ENCODE measurements at regions not wholly inside any gene's neighbourhood (a gene's known extent, or its start where the extent isn't known, plus 50 kb on each side); places are given as distances from the start of the nearest gene placed in this dataset.
"Not testable (repeated sequence)": the region's sequence is repeated elsewhere in the genome, so short reads cannot be mapped to it uniquely, and the experiment has no call there.

DNA sequence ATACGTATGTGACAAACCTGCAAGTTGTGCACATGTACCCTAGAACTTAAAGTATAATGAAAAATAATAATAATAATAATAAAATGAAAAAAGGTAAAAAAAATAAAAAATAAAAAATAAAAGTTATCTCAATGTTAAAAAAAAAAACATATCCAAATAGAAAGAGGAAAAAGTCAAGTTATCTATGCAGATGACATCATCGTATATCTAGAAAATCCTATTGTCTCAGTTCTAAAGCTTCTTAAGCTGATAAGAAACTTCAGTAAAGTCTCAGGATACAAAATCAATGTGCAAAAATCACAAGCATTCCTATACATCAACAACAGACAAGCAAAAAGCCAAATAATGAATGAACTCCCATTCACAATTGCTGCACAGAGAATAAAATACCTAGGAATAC, 466.6 kb upstream of the PHF14 start:
- DNase-seq: no peak

DNA sequence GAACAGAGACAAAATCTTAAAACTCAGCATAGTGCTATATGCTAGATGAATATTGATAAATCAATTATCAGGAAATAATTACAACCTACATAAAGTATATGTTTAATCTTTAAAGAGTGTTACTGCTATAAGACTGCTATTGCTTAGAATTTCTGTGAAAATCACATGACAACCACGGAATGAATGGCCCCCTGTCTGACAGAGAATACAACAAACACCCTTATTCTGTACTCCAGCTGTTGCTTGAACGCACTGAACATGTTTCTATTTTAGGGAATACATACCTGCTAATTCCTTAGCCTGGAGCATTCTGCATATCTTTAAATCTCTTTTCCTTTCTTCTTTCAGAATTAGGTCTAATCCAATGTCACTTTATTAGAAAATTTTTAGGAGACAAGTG, 452.4 kb upstream of the PHF14 start:
- DNase-seq: no peak

DNA sequence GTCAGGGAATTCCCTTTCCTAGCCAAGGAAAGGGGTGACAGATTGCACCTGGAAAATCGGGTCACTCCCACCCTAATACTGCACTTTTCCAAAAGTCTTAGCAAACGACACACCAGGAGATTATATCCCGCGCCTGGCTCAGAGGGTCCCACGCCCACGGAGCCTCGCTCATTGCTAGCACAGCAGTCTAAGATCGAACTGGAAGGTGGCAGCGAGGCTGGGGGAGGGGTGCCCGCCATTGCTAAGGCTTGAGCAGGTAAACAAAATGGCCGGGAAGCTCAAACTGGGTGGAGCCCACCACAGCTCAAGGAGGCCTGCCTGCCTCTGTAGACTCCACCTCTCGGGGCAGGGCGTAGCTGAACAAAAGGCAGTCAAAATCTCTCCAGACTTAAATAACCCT, 440.2 kb upstream of the PHF14 start:
- not testable (repeated sequence) for DNase-seq

DNA sequence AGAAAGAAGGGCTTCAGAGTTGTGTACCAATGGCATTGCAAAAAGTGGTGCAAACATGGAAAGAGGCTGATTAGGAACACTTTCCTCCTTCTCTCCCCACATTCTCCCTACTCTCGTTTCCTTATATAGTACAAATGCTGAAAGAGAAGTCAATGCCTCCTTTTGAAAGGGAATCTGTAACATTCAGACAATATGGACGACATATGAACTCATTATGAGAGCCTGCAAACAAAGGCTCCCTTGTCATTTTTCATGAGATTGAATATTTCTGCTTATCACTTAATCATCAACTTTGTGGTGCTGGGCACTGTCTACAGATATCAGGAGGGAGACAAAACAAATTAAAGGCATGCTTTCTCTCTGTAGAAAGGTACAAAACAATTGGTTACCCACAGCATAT, 437.1 kb upstream of the PHF14 start:
- no peak for DNase-seq

DNA sequence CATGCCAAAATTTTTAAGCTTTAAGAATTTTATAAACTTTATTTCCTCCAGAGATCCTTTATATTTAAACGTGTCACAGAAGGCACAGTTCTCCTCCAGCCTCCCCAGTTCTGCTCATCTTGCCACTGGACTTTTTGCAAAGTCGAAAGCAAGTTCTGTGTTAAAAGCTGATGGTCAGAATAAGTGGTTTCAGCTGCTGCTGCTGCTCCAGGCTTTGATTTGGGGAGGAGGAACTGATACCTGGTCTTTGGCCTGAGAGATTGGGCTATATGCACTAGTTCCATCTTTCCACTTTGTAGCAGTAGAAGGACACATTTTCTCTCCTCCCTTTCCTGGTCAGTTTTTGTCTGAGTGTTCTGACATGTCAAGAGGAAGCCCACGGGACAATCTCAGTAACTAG, 435.9 kb upstream of the PHF14 start:
- DNase-seq: no peak

DNA sequence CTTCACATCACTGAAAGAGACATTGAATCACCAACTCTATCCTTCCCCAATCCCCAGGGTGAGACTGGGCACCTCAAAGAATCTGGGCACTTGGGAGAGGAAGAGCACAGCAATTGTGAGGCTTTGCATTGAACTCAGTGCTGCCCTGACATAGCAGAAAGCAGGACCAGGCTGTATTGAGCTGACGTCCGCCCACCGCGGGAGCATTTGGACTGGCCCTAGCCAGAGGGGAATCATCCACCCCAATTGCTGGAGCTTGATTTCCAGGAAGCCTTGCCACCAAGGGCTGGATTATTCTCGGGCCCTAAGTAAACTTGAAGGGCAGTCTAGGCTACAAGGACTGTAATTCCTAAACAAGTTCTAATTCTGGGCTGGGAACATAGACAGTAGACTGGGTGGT, 416.3 kb upstream of the PHF14 start:
- DNase-seq: no peak

DNA sequence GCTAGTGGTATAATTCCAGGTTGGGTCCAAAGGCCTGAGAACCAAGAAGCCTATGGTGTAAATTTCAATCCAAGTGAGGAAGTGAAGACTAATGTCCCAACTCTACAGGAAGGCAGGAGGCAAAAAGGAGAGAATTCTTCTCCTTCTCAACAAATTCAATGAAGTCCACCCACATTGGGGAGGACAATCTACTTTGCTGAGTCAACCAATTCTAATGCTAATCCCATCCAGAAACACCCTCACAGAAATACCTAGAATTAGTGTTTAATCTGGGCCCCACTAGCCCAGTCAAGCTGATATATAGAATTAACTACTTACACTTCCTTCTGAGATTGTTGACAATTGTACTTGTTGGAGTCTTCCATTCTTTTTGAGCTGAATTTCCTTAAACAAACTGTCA, 413.2 kb upstream of the PHF14 start:
- no peak for DNase-seq

DNA sequence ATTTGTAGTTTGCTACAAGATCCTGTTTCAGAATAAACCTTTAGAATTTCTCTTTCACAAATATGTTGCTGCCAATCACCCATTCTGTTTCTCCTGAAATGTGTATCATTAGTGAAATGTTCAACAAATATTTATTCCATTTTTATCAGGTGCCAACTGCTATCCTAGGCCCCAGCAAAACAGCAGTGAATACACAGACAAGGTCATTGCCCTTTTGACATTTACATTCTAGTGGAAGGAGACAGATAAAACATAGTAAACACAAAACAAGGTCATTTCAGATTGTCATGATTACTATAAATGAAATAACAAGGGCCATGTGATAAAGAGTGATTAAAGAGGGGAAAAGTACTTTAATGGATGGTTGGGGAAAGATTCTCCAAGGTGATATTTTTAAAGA, 404.8 kb upstream of the PHF14 start:
- DNase-seq: no peak

DNA sequence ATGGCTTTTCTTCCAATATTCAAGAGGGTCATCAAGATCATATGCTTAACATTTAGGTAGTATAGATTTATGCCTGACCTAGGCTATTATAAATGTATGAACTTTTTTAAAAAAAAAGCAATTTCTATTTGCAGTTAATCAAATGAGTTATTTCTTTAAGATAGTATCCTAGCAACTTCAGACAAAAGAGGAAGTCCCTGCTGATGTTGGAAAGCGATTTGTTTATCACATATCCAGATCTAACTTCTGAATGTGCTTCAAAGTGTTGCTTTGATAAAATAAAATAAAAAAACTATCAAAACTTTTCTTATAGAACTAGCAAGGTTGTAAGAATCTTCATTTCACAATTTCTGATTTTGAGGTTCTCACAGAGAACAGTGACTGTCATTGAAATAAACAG, 401.9 kb upstream of the PHF14 start:
- peak; percentile 5 for DNase-seq

DNA sequence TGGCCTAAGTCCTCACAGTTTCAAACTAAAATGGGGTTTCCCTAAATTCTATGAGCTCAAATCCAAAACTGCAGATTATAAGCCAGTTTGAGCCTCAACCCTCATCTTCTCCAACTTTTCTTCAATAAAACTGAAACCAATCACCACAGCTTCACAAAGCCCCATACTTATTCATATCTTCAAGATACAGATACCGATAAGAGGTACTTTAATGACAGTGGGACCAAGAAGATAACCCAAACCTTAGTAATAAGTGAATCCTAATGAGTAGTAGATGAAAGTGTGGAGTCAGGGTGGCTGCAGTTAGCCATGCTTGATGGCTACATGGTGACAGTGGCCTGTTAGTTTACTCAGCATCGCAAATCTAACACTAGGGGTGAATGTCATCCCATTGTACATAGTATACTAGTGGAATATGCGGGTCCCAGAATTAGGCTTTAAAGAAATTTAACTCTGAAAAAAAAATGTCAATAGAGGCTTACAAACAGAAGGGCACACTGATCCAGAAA, 395.8 kb upstream of the PHF14 start:
- peak; percentile 14 for DNase-seq

DNA sequence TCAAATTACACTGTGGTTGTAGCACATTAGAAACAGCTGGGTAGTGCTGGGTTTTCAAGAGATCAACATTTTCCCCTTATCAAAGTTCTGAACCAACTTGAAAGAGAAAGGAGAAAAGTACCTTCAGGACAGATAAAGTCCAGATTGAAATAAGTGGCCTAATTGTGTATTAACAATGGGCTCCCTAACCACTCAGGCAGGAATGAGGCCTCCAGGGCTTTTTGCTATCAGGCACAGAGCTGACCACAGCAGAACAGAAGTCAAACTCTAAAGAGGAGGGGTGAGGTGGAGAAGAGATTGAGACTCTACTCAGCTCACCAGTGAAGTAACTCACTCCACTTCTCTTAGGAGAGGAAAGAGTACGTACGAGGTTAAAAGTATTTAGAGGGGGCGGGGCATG, 394.1 kb upstream of the PHF14 start:
- DNase-seq: no peak

DNA sequence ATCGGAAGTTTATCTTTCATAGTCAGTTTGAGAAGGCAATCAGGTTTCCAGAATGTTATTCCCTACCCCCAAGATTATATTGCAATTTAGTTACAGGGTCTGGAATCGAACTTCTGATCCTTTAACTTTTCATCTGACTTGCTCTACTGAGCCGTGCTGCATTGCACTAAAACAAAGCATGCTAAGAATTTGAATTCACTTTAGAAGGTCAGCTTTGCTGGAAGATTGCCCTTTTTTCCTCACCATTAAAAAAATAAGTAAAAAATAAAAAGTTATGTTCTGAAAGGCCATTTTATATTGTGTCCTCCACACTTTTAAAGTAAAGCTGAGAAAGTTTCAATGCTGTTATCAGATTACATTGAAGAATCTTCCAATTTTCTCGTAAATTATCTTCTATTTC, 388.8 kb upstream of the PHF14 start:
- no peak for DNase-seq

DNA sequence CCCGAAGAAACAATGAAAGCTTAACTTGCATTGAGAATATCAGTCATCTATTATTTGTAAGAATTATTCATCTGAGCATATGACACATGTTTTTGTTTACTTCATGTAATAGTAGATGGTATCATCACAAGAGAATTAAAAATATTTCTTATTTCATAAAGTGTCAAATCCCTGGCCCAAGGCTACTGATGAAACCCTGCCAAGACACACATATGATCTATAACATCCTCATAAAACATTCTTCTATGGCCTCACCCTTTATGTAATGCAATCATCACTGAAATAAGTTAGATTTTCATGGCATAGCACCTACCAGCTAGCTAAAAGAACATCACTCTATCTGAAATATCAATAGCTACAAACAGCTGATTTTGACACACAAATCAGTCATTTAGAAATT, 385.6 kb upstream of the PHF14 start:
- DNase-seq: no peak

DNA sequence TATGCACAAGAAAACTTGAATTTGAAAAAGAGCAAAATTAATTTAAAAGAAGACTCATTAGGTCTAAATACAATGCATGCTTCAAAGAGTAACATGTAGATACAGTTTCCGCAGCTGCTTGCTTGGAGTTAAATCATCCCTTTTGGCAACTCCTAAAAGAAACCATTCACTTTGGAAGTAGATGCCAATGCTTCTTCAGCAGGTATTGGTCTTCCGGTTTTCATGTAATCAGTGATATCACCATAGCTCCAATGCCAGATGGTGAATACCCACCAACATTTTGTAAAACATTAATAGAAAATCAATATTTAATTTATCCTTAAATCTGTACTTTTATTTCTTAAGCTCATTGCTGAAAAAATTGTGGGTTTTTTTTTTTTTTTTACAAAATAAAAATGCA, 381.1 kb upstream of the PHF14 start:
- no peak for DNase-seq

DNA sequence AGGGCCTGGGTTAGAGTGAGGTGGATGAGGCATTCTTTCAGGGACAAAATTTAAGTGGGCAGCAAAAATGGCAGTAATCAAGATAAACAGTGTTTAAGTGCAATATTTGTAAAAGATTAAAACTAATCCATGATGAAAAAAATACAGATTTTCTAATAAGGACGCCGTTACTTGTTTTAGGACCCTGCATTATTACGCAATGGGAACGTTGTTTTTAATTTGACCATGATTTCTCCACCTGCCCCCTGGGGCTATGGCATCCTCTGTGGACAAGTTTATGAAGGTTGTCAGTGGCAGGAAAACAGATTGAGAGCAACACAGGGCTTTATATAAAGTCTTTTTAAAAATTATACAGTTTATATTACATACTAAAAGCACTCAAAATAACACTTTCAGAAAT, 380.6 kb upstream of the PHF14 start:
- no peak for DNase-seq

DNA sequence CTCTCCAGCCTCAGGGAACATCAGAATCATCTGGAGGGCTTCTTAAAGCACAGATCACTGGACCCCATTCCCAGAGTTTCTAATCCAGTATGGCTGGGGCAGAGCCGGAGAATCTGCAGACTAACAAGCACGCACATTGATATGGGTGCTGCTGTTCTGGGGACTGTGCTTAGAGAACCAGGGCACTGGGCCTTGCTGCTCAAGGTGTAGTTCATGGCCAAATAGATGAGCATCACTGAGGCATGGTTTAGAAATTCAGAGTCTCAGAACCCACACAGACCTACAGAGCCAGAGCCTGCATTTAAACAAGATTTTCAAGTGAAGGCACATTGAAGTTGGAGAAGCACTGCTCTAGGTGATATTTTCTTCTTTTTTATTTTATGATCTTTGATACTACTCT, 376.8 kb upstream of the PHF14 start:
- DNase-seq: no peak

DNA sequence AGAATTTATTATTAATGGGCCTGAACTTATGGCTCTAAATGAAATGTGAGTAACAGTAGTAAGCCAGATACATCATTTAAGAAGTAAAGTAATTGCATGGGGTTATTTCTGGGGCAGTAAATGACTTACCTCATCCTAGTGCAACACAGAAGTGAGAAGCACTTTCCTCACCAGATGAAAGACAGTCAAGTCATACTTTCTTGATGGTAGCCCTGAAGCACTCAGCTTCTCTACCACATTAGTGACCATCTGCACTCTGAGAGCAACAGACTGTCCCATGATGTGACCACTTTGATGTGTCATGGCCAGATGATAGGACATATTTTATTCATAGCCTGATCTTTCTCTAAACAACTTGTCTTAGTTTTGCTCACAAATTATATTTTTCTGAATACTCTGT, 369.5 kb upstream of the PHF14 start:
- no peak for DNase-seq

DNA sequence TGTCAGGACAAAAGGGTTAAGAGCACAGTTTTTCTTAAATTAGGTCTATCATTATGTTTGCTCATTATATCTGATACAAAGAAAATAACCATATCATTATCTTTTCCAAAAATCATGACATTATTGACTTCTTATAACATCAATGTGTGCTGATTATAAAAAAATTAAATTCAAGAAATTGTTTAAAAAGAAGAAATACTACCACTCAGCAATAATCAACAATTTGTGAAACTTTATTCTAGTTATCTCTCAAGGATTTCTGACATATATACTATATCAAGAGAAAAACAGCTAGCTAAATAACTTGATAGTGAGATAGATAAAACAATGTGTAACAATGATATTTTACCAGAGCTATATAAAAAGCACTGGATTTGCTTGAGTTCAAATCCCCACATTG, 360.7 kb upstream of the PHF14 start:
- DNase-seq: no peak

DNA sequence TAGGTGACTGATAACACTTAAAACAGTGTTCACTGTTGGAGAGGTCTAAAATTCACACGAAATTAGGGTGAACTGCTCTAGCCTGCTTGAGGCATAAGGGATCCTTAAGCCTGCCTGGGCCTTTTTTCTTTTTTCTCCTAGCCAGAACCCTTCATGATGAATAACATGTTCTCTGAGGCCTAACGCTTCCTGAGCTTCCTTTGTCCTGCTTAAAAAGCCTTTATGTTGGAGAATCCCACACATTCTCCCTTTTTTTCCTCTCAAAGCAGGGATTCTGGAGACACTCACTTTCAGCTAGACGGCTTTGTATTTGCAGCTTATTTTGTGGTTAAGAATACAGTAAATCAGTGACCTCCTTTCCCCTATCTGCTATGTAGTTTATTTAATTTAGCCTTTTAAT, 354.7 kb upstream of the PHF14 start:
- no peak for DNase-seq

DNA sequence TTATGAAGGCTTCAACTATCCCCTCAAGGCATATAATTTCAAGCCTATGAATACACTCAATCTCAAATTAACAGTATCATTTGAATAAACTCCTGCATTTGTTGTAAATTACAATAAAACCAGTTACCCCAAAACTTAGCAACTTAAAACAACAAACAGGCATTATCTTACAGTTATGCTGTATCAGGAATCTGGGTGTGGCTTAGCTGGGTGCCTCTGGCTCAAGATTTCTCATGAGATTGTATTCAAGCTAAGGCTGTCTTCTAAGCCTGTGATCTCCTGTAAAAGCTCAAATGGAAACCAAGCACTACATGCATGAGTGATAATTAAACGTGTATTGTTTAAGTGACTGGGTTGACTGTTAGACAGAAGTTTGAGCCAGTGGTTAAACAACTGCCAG, 341.0 kb upstream of the PHF14 start:
- DNase-seq: no peak

DNA sequence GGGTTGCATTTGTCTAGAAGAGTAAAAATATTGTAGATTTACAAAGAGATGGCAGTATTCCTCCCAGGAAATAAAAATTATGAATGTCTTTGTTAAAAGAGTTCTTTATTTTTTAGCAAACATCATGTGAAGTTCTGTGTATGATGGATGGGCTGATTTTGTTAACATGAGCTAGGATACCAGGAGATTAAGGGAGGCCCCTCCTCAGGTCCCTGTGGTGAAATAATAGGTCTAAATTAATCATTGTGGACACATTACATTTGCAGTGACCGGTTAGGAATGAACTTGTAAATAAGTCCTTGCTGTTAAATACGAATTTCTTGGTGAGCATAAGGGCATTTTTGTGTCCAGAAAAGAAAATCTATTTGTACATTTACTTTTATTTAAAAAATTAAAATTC, 339.4 kb upstream of the PHF14 start:
- DNase-seq: no peak

DNA sequence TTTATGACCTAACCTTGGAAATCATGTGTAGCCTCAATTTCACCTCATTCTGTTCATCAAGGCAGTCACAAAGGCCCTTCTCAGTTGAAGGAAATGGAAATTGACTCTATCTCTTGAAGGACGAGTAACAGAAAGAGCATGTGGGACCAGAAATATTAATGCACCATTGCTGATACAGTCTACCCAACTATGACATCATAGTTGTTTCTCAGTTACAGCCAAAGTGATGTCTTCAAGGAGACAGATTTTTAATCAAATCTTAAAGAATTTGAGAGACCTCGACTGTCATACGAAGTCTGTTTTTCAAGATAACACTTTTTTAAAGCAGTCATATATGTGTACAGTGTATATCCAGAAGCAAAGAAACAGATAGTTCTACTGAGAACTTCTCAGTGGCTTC, 335.7 kb upstream of the PHF14 start:
- no peak for DNase-seq

DNA sequence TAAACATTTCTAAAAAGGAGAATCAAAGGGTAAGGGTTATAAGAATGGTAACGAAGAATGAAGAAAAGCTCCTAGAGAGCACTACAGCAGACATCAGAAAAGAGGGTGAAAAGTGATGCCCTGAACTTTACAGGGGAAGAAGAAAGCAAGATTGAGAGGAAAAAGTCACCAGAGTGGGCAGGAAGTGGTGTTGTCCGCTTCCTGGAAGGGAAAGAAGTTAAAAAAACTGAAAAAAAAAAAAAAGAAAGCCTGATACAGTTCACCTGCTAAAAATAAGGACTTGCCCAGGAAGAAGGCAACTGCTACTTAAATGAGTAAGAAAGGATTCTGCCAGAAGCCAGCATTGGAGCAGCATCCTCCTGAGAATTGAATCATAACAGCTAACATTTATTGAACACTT, 330.1 kb upstream of the PHF14 start:
- DNase-seq: no peak

DNA sequence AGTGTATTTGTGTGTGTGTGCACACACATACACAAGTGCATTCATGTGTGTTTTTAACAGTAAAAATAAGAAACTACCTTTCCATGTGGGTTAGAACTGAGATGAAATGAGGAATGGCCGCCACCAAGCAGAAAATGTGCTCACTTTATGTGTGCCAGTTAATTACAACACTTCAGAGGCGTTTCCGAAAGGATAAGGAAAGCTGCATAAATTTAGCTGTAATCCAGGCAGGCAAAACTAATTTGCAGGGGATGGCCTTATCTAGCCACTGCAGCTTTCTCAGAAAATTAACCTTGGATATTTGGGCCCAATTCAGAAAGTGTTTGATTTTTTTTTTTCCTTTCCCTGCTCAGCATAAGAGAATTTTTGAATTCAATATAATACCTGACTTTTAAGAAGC, 328.8 kb upstream of the PHF14 start:
- no peak for DNase-seq

DNA sequence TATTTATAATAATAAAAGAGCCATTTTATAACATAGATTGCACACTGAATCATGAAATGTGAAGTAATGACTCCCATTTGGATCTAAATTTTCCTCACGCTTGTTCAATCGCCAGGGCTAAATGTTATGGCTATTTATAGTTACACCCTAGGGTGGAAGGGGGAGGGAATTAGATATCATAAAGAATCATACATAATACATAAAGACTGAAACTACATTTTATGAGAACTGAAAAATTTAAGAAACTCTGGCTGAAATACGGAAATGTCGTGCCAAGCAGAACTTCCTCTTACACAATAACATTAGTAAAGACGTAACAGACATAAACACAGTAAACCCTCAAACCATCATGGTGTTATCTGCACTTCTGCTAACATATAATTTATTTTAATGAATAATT, 327.5 kb upstream of the PHF14 start:
- DNase-seq: no peak

DNA sequence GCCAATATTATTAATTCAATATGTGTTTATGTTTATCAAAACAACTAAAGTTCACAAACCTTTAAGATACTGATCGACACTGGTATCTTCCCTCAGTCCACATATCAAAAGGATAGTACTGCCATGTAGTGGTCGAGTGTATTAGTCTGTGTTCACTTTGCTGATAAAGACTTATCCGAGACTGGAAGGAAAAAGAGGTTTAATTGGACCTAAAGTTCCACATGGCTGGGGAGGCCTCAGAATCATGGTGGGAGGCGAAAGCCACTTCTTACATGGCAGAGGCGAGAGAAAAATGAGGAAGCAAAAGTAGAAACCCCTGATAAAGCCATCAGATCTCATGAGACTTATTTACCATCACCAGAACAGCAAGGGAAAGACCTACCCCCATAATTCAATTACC, 325.4 kb upstream of the PHF14 start:
- no peak for DNase-seq

All from hematopoietic multipotent progenitor cell treated with erythropoietin and hydrocortisone succinate and interleukin-3 and kit ligand, for 8 days (in vitro differentiated cells).